H9 (cell line): ENCODE measurements at regions not wholly inside any gene's neighbourhood (a gene's known extent, or its start where the extent isn't known, plus 50 kb on each side); places are given as distances from the start of the nearest gene placed in this dataset.

Experiments
- DNase-seq: peaks from one replicate; pipeline ENCODE4 v3.0.0-alpha.2; 2017
- H2AFZ ChIP-seq: one replicate; pipeline ENCODE4 v1.6.1; 2013; ENCODE audit warnings: mild to moderate bottlenecking, low read length, control low read depth, moderate library complexity
- H2AK5ac ChIP-seq: 2 replicates; pipeline ENCODE4 v1.6.1; 2013; ENCODE audit warnings: low read length, control low read depth, mixed read lengths; ENCODE audit not compliant: insufficient read length
- H2BK120ac ChIP-seq: one replicate; pipeline ENCODE4 v1.6.1; 2013; ENCODE audit warnings: low read depth, mild to moderate bottlenecking, low read length, control low read depth, inconsistent platforms; ENCODE audit not compliant: poor library complexity, severe bottlenecking
- H2BK12ac ChIP-seq: 2 replicates; pipeline ENCODE4 v1.6.1; 2013; ENCODE audit warnings: low read length, control low read depth, mixed read lengths, low read depth; ENCODE audit not compliant: insufficient read length
- H2BK15ac ChIP-seq: 2 replicates; pipeline ENCODE4 v1.6.1; 2013; ENCODE audit warnings: low read depth, low read length, control low read depth
- H2BK20ac ChIP-seq: one replicate; pipeline ENCODE4 v1.6.1; 2013; ENCODE audit warnings: low read depth, mild to moderate bottlenecking, low read length, control low read depth, inconsistent platforms; ENCODE audit not compliant: poor library complexity, severe bottlenecking
- H2BK5ac ChIP-seq: 2 replicates; pipeline ENCODE4 v1.6.1; 2013; ENCODE audit warnings: low read length, control low read depth, mixed read lengths; ENCODE audit not compliant: insufficient read length
- H3K14ac ChIP-seq: 2 replicates; pipeline ENCODE4 v1.6.1; 2013; ENCODE audit warnings: low read length, control low read depth; ENCODE audit not compliant: insufficient read depth
- H3K18ac ChIP-seq: 2 replicates; pipeline ENCODE4 v1.6.1; 2013; ENCODE audit warnings: low read depth, mild to moderate bottlenecking, mixed read lengths, low read length, control low read depth; ENCODE audit not compliant: insufficient read length
- H3K23ac ChIP-seq: 2 replicates; pipeline ENCODE4 v1.6.1; 2013; ENCODE audit warnings: low read length, control low read depth, mixed read lengths, low read depth; ENCODE audit not compliant: insufficient read length
- H3K23me2 ChIP-seq: 2 replicates; pipeline ENCODE4 v1.6.1; 2013; ENCODE audit warnings: low read depth, mild to moderate bottlenecking, mixed read lengths, low read length, control low read depth; ENCODE audit not compliant: insufficient read length, poor library complexity, severe bottlenecking
- H3K27ac ChIP-seq: 2 replicates; pipeline ENCODE4 v1.5.1; 2013; ENCODE audit warnings: low read length, control low read depth, mixed read lengths, low read depth; ENCODE audit not compliant: insufficient read length
- H3K27me3 ChIP-seq: 2 replicates; pipeline ENCODE4 v1.6.1; 2013; ENCODE audit warnings: low read length, control low read depth, inconsistent platforms; ENCODE audit not compliant: insufficient read depth
- H3K4ac ChIP-seq: 2 replicates; pipeline ENCODE4 v1.6.1; 2013; ENCODE audit warnings: low read depth, mild to moderate bottlenecking, control low read depth, inconsistent platforms, low read length, moderate library complexity
- H3K4me1 ChIP-seq: 2 replicates; pipeline ENCODE4 v1.6.1; 2013; ENCODE audit warnings: low read length, control low read depth, inconsistent platforms; ENCODE audit not compliant: insufficient read depth
- H3K4me2 ChIP-seq: 2 replicates; pipeline ENCODE4 v1.6.1; 2013; ENCODE audit warnings: low read length, control low read depth, mixed read lengths; ENCODE audit not compliant: insufficient read length, insufficient read depth
- H3K56ac ChIP-seq: 2 replicates; pipeline ENCODE4 v1.6.1; 2013; ENCODE audit warnings: low read depth, mild to moderate bottlenecking, mixed read lengths, low read length, control low read depth; ENCODE audit not compliant: insufficient read length
- H3K79me1 ChIP-seq: 2 replicates; pipeline ENCODE4 v1.6.1; 2013; ENCODE audit warnings: low read depth, mild to moderate bottlenecking, moderate library complexity, low read length, control low read depth, inconsistent platforms; ENCODE audit not compliant: insufficient read depth, poor library complexity, severe bottlenecking
- H3K79me2 ChIP-seq: 2 replicates; pipeline ENCODE4 v1.6.1; 2013; ENCODE audit warnings: low read length, control low read depth, inconsistent platforms; ENCODE audit not compliant: insufficient read depth
- H3K9ac ChIP-seq: 2 replicates; pipeline ENCODE4 v1.6.1; 2013; ENCODE audit warnings: low read length, control low read depth, mixed read lengths; ENCODE audit not compliant: insufficient read length; ENCODE audit errors: extremely low read depth
- H3K9me3 ChIP-seq: one replicate; pipeline ENCODE4 v1.6.1; 2013; ENCODE audit warnings: low read depth, low read length, inconsistent platforms; ENCODE audit not compliant: control insufficient read depth
- H3T11ph ChIP-seq: one replicate; pipeline ENCODE4 v1.6.1; 2013; ENCODE audit warnings: mild to moderate bottlenecking, low read length, control low read depth, inconsistent platforms
- H4K20me1 ChIP-seq: one replicate; pipeline ENCODE4 v1.6.1; 2013; ENCODE audit not compliant: control insufficient read depth, insufficient read length, insufficient read depth
- H4K5ac ChIP-seq: 2 replicates; pipeline ENCODE4 v1.6.1; 2013; ENCODE audit warnings: low read depth, mild to moderate bottlenecking, mixed read lengths, low read length, control low read depth; ENCODE audit not compliant: insufficient read length
- H4K8ac ChIP-seq: replicated peaks from 2 replicates; pipeline ENCODE4 v1.6.1; 2013; ENCODE audit warnings: low read length, control low read depth, mixed read lengths, low read depth; ENCODE audit not compliant: insufficient read length
- H4K91ac ChIP-seq: 2 replicates; pipeline ENCODE4 v1.6.1; 2013; ENCODE audit warnings: low read depth, mild to moderate bottlenecking, moderate library complexity, mixed read lengths, low read length, control low read depth; ENCODE audit not compliant: insufficient read length
- H3K27ac Mint-ChIP-seq, 3 experiments: 2 replicates in 2 of 3; 3 replicates in 1 of 3; pipeline ENCODE4 v1.8.0; 2020 to 2021; ENCODE audit warnings: mixed read lengths in 3 of 3, mild to moderate bottlenecking in 1 of 3, moderate library complexity in 1 of 3
- H3K27me3 Mint-ChIP-seq: 2 replicates; pipeline ENCODE4 v1.8.0; 2021; ENCODE audit warnings: low read depth, mild to moderate bottlenecking, moderate library complexity, mixed read lengths
- H3K36me3 Mint-ChIP-seq, 3 experiments: 2 replicates in 2 of 3; 3 replicates in 1 of 3; pipeline ENCODE4 v1.8.0; 2020 to 2021; ENCODE audit warnings: low read depth in 3 of 3, mixed read lengths in 3 of 3; ENCODE audit not compliant: insufficient read depth in 1 of 3
- H3K4me1 Mint-ChIP-seq, 2 experiments: 2 replicates each; pipeline ENCODE4 v1.8.0; 2020; ENCODE audit warnings: mixed read lengths in 2 of 2
- H3K4me3 Mint-ChIP-seq, 2 experiments: 2 replicates in 1 of 2; 3 replicates in 1 of 2; pipeline ENCODE4 v1.8.0; 2020 to 2021; ENCODE audit warnings: mild to moderate bottlenecking in 2 of 2, mixed read lengths in 2 of 2, moderate library complexity in 1 of 2
- H3K9me3 Mint-ChIP-seq, 2 experiments: 2 replicates in 1 of 2; 3 replicates in 1 of 2; pipeline ENCODE4 v1.8.0; 2020; ENCODE audit warnings: mild to moderate bottlenecking in 2 of 2, mixed read lengths in 2 of 2, moderate library complexity in 1 of 2
- CTCF ChIP-seq: fragments of 200-600 bp; sonication (generic); conservative IDR thresholded peaks from 3 replicates; pipeline ENCODE4 v1.8.0; 2021; ENCODE audit warnings: antibody characterized with exemption, mild to moderate bottlenecking
- WGBS: extraction: QIAGEN DNeasy Blood & Tissue Kit; methylation state at CpG from one replicate; pipeline ENCODE4 v1.1.7; 2013; ENCODE audit warnings: missing lambda C conversion rate, low lambda C conversion rate, mixed read lengths; ENCODE audit not compliant: insufficient read length; ENCODE audit errors: extremely low coverage; 5-methylcytosine and 5-hydroxymethylcytosine counted together

- Mint-ChIP-seq H3K4me1 (peaks cover 2 to 11% of the 10 kb centered on the region in 2 experiments), H3K4me3 (no peak overlapping the region), H3K27me3 (no peaks in the 10 kb centered on the region), H3K27ac (no peak overlapping the region), H3K36me3 (peaks cover 10 to 28% (median 18%) of the 10 kb centered on the region in 3 experiments), H3K9me3 (peaks cover 22 to 37% of the 10 kb centered on the region in 2 experiments)
- H3K79me1 ChIP-seq: no peaks in the 10 kb centered on the region
- no peak overlapping the region for H3K14ac ChIP-seq
- no peak overlapping the region for H3T11ph ChIP-seq
- H3K23ac ChIP-seq: no peak overlapping the region
- no peak overlapping the region for H2BK120ac ChIP-seq
- peaks cover 5% of the 10 kb centered on the region for H3K9me3 ChIP-seq
- no peak overlapping the region for H2AK5ac ChIP-seq
- H2AFZ ChIP-seq: no peak overlapping the region
- no peak overlapping the region for H2BK5ac ChIP-seq
- WGBS: no CpG with 5 or more reads among the region's 11 CpGs
- H2BK15ac ChIP-seq: no peak overlapping the region
- no peak overlapping the region for H3K18ac ChIP-seq
- H4K91ac ChIP-seq: no peak overlapping the region
- H2BK12ac ChIP-seq: no peak overlapping the region
- H2BK20ac ChIP-seq: no peak overlapping the region
- H3K4ac ChIP-seq: no peak overlapping the region
- no peaks in the 10 kb centered on the region for H3K23me2 ChIP-seq
- no peak for DNase-seq
- no peaks in the 10 kb centered on the region for H3K27me3 ChIP-seq
- no peaks in the 10 kb centered on the region for H4K20me1 ChIP-seq
- H4K8ac ChIP-seq: no peak overlapping the region
- no peaks in the 10 kb centered on the region for H3K79me2 ChIP-seq
- no peak overlapping the region for H3K9ac ChIP-seq
- no peak overlapping the region for H3K27ac ChIP-seq
- H4K5ac ChIP-seq: no peak overlapping the region
- no peaks in the 10 kb centered on the region for H3K4me1 ChIP-seq
- no peak overlapping the region for H3K56ac ChIP-seq
- no peak overlapping the region for H3K4me2 ChIP-seq
- TF ChIP-seq CTCF: no peak
Measured at GRCh38 chr7:110557-111232, 81.7 kb upstream of the FAM20C start.
